IPS-18a (cell line): ENCODE measurements at regions not wholly inside any gene's neighbourhood (a gene's known extent, or its start where the extent isn't known, plus 50 kb on each side); places are given as distances from the start of the nearest gene placed in this dataset.
"Not testable (repeated sequence)": the region's sequence is repeated elsewhere in the genome, so short reads cannot be mapped to it uniquely, and the experiment has no call there.

ENCODE experiments used
- H3K27ac ChIP-seq: one replicate; pipeline ENCODE4 v1.5.1; 2013; ENCODE audit warnings: low read length
- H3K27me3 ChIP-seq: one replicate; pipeline ENCODE4 v1.6.1; 2013; ENCODE audit warnings: mild to moderate bottlenecking, low read length; ENCODE audit not compliant: control insufficient read depth, insufficient read depth
- H3K36me3 ChIP-seq: one replicate; pipeline ENCODE4 v1.6.1; 2013; ENCODE audit warnings: low read depth, low read length; ENCODE audit not compliant: control insufficient read depth
- H3K4me1 ChIP-seq: one replicate; pipeline ENCODE4 v1.6.1; 2013; ENCODE audit warnings: low read depth, low read length; ENCODE audit not compliant: control insufficient read depth
- H3K4me3 ChIP-seq: one replicate; pipeline ENCODE4 v1.5.1; 2013; ENCODE audit warnings: low read length
- H3K9ac ChIP-seq: one replicate; pipeline ENCODE4 v1.6.1; 2013; ENCODE audit warnings: mild to moderate bottlenecking, low read length, moderate library complexity
- H3K9me3 ChIP-seq: one replicate; pipeline ENCODE4 v1.6.1; 2013; ENCODE audit warnings: low read depth, low read length; ENCODE audit not compliant: control insufficient read depth

- Histone ChIP-seq H3K27me3 (no peaks in the 10 kb centered on the region), H3K36me3 (no peaks in the 10 kb centered on the region), H3K9me3 (no peaks in the 10 kb centered on the region), H3K4me1 (no peaks in the 10 kb centered on the region), H3K9ac (no peak overlapping the region), H3K4me3 (no peak overlapping the region), H3K27ac (no peak overlapping the region)
These were observed 548.6 kb downstream of the ARL4A start for GRCh38 chr7:13236026-13236425.

- Histone ChIP-seq H3K27me3 (no peaks in the 10 kb centered on the region), H3K9ac (no peak overlapping the region), H3K4me1 (no peaks in the 10 kb centered on the region), H3K9me3 (no peaks in the 10 kb centered on the region), H3K36me3 (no peaks in the 10 kb centered on the region), H3K4me3 (no peak overlapping the region), H3K27ac (no peak overlapping the region)
These were observed 552.9 kb downstream of the ARL4A start for GRCh38 chr7:13240349-13240748.

GRCh38 chr7:13241416-13241815 lies 554.0 kb downstream of the ARL4A start:
- Histone ChIP-seq H3K9ac (no peak overlapping the region), H3K9me3 (no peaks in the 10 kb centered on the region), H3K4me1 (no peaks in the 10 kb centered on the region), H3K27me3 (no peaks in the 10 kb centered on the region), H3K36me3 (no peaks in the 10 kb centered on the region), H3K4me3 (no peak overlapping the region), H3K27ac (no peak overlapping the region)

DNA sequence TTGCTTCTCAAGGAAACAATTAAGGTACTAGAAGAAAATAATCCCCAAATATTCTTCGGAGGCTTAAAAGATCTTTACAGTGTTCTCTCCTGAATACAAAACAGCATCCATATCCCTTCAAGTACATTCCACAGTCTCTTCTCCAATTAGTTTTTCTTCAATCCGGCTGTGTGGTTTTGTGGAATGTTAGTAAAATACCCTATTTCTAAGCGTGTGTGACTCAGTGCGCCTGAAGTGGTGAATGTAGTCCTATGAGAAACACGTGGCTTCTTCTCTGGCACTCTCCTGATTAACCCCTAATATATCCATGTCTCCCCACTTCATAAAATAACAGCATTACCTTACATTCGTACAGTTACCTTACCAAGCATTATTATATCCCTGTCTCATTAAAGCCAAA lies 570.2 kb downstream of the ARL4A start:
- Histone ChIP-seq H3K9me3 (no peaks in the 10 kb centered on the region), H3K27me3 (no peaks in the 10 kb centered on the region), H3K9ac (no peak overlapping the region), H3K27ac (no peak overlapping the region), H3K4me1 (no peaks in the 10 kb centered on the region), H3K36me3 (no peaks in the 10 kb centered on the region), H3K4me3 (no peak overlapping the region)

GRCh38 chr7:13258386-13258785 lies 571.0 kb downstream of the ARL4A start:
- H3K4me1 ChIP-seq = no peaks in the 10 kb centered on the region
- no peak overlapping the region for H3K4me3 ChIP-seq
- no peaks in the 10 kb centered on the region for H3K27me3 ChIP-seq
- H3K9ac ChIP-seq = no peak overlapping the region
- no peak overlapping the region for H3K27ac ChIP-seq
- no peaks in the 10 kb centered on the region for H3K9me3 ChIP-seq
- no peaks in the 10 kb centered on the region for H3K36me3 ChIP-seq

GRCh38 chr7:13259930-13260329 lies 572.5 kb downstream of the ARL4A start:
- no peaks in the 10 kb centered on the region for H3K27me3 ChIP-seq
- H3K36me3 ChIP-seq = no peaks in the 10 kb centered on the region
- H3K4me3 ChIP-seq = no peak overlapping the region
- no peaks in the 10 kb centered on the region for H3K9me3 ChIP-seq
- H3K4me1 ChIP-seq = no peaks in the 10 kb centered on the region
- no peak overlapping the region for H3K9ac ChIP-seq
- no peak overlapping the region for H3K27ac ChIP-seq

DNA sequence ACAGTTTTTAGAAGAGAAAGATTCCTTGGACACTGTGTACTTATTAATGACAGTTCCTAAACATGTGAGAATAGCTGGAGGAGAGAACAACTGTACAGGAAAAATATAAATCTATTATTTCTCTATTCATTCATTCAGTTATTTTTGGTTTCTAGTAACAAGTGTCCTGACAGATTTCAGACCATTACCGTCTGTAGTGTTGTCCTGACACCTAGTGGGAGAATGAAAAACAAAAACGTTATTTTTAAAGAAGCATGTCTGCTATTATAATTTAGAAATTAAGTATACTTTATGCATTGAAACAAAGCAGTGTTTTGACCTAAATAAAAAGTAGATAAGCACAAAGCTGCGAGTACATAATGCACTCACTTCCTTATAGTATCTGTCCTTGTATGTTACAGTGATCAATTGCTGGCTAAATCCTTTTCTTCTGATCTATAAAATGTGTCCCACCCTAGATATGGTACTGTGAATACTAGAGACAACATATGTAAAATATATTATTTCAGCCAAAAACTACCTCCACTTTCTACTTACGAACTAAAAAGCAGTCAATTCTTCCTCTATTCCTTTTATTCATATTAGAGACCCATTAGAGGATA lies 575.6 kb downstream of the ARL4A start:
- Histone ChIP-seq H3K4me3 (no peak overlapping the region), H3K9me3 (no peaks in the 10 kb centered on the region), H3K9ac (no peak overlapping the region), H3K4me1 (no peaks in the 10 kb centered on the region), H3K27me3 (no peaks in the 10 kb centered on the region), H3K36me3 (no peaks in the 10 kb centered on the region), H3K27ac (no peak overlapping the region)

- Histone ChIP-seq H3K4me3 (no peak overlapping the region), H3K27me3 (no peaks in the 10 kb centered on the region), H3K9me3 (no peaks in the 10 kb centered on the region), H3K36me3 (no peaks in the 10 kb centered on the region), H3K27ac (no peak overlapping the region), H3K4me1 (no peaks in the 10 kb centered on the region), H3K9ac (no peak overlapping the region)
These were observed 577.8 kb downstream of the ARL4A start for GRCh38 chr7:13265271-13265670.

GRCh38 chr7:13274205-13274604 lies 586.8 kb downstream of the ARL4A start:
- H3K27me3 ChIP-seq, H3K9me3 ChIP-seq, H3K4me1 ChIP-seq, H3K9ac ChIP-seq, H3K36me3 ChIP-seq, H3K27ac ChIP-seq, H3K4me3 ChIP-seq: not testable (repeated sequence)

- Histone ChIP-seq H3K27me3 (no peaks in the 10 kb centered on the region), H3K9me3 (no peaks in the 10 kb centered on the region), H3K27ac (no peak overlapping the region), H3K4me3 (no peak overlapping the region), H3K9ac (no peak overlapping the region), H3K36me3 (no peaks in the 10 kb centered on the region), H3K4me1 (no peaks in the 10 kb centered on the region)
These were observed 589.5 kb downstream of the ARL4A start for GRCh38 chr7:13276977-13277376.

GRCh38 chr7:13278020-13278419 lies 590.6 kb downstream of the ARL4A start:
- no peaks in the 10 kb centered on the region for H3K9me3 ChIP-seq
- no peaks in the 10 kb centered on the region for H3K4me1 ChIP-seq
- H3K4me3 ChIP-seq = no peak overlapping the region
- no peak overlapping the region for H3K9ac ChIP-seq
- no peaks in the 10 kb centered on the region for H3K27me3 ChIP-seq
- H3K27ac ChIP-seq = no peak overlapping the region
- no peaks in the 10 kb centered on the region for H3K36me3 ChIP-seq

DNA sequence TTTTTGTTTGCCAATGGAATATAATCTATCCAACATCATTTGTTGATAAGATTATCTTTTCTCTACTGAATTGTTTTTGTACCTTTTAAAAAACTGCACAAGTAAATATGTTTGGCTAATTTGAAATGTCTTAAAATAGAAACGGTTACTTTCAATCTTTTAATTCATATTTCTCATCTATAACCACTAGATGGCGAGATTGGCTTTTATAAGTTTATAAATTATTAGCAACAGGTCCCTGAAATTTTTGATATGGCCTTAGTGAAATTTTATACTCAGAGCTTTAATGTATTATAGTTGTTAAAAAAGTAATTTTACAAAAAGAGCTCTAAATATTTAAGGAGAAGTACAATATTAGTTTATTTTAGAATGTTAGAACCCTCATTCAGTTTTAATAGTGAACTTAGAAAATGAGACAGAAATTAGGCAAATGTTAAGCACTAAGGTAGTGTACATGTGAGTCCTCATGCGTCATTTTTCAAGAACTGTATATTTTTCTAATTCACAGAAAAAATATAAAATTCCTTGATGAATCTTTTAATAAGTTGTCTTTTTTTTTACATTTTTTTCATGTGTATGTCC lies 592.5 kb downstream of the ARL4A start:
- Histone ChIP-seq H3K27me3 (no peaks in the 10 kb centered on the region), H3K4me3 (no peak overlapping the region), H3K36me3 (no peaks in the 10 kb centered on the region), H3K9ac (no peak overlapping the region), H3K27ac (no peak overlapping the region), H3K4me1 (no peaks in the 10 kb centered on the region), H3K9me3 (no peaks in the 10 kb centered on the region)
